RWPE1 (cell line): ENCODE measurements at regions not wholly inside any gene's neighbourhood (a gene's known extent, or its start where the extent isn't known, plus 50 kb on each side); places are given as distances from the start of the nearest gene placed in this dataset.

ENCODE experiments used
- CTCF ChIA-PET: fragments of 350-600 bp; sonication (Branson Sonifier 250); formaldehyde crosslinking; extraction: SDS; loops from one replicate; lab custom pipeline; 2021; lab: Yijun Ruan, JAX
- POLR2A ChIA-PET: fragments of 400-600 bp; formaldehyde crosslinking; extraction: SDS; loops from one replicate; lab custom pipeline; 2020; ENCODE audit warnings: antibody characterized with exemption; ENCODE audit not compliant: low non-redundant PET; lab: Yijun Ruan, JAX
- DNase-seq: peaks from one replicate; pipeline ENCODE4 v3.0.0; 2012; ENCODE audit warnings: low spot score
- H3K27ac ChIP-seq: fragments of 450-650 bp; 2 replicates; pipeline ENCODE4 v1.5.1; 2017
- TF ChIP-seq, protein P1 (sequence below): fragments of 450-650 bp; conservative IDR thresholded peaks from 2 replicates; pipeline ENCODE4 v1.5.1; 2017; ENCODE audit warnings: low read depth, mild to moderate bottlenecking

DNA sequence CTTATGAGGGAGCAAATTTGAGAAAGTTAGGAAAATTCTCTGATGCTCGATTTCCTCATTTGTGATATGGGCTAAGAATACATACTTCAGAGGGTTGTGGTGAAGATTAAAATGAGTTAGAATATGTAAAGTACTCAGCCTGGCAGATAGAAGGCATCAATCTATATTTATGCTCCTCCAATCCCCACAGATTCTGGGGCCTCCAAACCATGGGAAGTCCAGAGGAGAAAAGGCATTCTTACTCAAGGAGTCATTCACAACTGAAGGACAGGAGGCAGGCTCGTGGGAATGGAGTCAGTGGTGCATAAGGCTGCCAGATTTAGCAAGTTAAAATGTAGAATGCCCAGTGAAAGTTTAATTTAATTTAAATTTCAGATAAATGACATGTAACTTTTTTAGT, 330.0 kb upstream of the POU3F1 start:
- no peak overlapping the region for H3K27ac ChIP-seq
- ChIA-PET POLR2A (no interaction called here), CTCF (no interaction called here)
- TF ChIP-seq, protein P1, sequence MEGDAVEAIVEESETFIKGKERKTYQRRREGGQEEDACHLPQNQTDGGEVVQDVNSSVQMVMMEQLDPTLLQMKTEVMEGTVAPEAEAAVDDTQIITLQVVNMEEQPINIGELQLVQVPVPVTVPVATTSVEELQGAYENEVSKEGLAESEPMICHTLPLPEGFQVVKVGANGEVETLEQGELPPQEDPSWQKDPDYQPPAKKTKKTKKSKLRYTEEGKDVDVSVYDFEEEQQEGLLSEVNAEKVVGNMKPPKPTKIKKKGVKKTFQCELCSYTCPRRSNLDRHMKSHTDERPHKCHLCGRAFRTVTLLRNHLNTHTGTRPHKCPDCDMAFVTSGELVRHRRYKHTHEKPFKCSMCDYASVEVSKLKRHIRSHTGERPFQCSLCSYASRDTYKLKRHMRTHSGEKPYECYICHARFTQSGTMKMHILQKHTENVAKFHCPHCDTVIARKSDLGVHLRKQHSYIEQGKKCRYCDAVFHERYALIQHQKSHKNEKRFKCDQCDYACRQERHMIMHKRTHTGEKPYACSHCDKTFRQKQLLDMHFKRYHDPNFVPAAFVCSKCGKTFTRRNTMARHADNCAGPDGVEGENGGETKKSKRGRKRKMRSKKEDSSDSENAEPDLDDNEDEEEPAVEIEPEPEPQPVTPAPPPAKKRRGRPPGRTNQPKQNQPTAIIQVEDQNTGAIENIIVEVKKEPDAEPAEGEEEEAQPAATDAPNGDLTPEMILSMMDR, result no peak
- DNase-seq, result no peak

DNA sequence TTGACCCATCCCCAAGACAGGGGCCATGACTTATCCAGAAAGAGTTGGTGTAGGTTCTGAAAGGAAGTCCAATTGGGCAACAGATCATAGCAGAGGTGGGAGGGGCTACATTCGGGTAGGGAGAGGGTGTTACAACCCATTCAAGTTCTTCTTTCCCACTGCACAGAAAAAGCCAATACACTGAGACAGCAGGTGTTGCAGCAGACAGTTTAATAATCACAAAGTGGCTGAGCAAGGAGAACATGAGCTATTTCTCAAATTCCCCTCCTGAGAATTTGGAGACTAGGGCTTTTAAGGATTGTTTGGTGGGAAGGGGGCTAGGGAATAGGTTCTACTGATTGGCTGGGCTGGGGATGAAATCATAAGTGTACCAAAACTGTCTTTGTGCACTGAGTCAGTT, 328.4 kb upstream of the POU3F1 start:
- POLR2A ChIA-PET, result no interaction called here
- no peak overlapping the region for H3K27ac ChIP-seq
- no peak for DNase-seq
- CTCF ChIA-PET, result no interaction called here
- TF ChIP-seq, protein P1, result no peak

DNA sequence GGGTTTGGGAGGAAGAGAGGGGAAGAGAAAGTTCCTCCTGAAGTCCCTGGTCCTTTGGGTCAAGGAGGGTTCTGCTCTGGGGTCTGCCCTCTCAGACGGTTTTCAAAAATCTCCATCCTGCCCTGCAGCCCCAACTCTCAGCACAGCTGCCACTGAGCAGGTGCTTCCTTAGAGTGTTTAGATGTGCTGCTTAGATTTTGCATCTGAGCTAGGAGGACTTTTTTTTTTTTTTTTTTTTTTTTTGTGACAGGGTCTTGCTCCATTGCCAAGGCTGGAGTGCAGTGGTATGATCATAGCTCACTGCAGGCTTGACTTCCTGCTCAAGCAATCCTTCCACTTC, 324.9 kb upstream of the POU3F1 start:
- TF ChIP-seq, protein P1, result no peak
- CTCF ChIA-PET, result no interaction called here
- H3K27ac ChIP-seq, result no peak overlapping the region
- DNase-seq, result no peak
- POLR2A ChIA-PET, result no interaction called here

DNA sequence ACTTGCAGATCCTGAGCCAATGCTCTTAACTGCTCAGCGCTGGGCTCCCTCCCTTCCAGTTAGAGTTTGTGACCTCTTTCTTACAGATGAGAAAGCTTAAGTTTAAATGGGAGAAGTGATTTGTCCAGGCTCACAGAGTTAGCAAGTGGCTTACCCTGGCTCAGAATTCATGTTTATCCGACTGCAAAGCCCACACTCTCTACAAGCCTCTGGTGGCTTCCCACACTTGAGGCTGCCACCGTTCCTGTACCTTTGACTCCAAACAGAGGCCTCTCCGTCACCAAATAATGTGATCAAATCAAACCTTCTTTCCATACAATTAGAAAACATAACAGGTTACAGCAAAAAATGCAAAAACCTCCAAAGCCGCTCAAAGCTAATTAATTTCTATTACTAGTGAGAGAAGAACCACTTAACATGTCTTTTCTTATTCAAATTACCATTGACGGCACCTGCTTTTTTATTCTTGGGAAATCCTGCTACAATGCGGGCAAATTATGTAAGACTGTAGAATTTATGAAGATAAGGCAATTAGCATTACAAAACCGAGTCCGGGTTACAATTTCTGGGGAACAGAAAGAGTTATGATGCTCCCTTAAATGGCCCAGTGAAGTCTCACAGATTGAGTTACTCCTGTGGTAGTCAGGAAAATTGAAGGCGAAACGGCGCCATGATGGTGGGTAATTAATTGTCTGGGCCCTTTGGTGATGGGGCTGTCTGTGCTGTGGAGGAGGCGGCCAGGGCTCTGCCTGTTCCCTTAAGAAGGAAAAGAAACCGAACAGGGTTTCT, 324.3 kb upstream of the POU3F1 start:
- H3K27ac ChIP-seq, result no peak overlapping the region
- ChIA-PET POLR2A (no interaction called here), CTCF (no interaction called here)
- TF ChIP-seq, protein P1, result no peak
- DNase-seq, result no peak

DNA sequence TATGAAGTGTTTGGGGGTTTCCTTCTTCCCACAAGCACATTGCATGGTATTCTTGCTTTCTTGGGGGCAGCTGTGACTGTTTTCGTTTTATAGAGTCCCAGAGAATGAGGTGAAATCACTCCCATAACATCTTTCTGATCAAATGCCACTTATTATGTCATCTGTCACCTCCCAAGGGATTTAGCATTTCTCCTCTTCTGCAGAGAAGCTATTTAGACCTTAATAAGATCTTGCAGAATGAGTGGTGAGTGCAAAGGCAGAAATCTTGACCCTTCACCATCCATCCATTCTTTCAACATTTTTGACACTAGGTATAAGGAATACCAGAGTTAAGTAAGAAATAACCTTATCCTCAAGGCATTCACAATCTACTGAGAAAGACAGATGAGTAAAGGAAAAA, 318.6 kb upstream of the POU3F1 start:
- POLR2A ChIA-PET, result no interaction called here
- H3K27ac ChIP-seq, result no peak overlapping the region
- TF ChIP-seq, protein P1, result no peak
- CTCF ChIA-PET, result no interaction called here
- DNase-seq, result no peak

DNA sequence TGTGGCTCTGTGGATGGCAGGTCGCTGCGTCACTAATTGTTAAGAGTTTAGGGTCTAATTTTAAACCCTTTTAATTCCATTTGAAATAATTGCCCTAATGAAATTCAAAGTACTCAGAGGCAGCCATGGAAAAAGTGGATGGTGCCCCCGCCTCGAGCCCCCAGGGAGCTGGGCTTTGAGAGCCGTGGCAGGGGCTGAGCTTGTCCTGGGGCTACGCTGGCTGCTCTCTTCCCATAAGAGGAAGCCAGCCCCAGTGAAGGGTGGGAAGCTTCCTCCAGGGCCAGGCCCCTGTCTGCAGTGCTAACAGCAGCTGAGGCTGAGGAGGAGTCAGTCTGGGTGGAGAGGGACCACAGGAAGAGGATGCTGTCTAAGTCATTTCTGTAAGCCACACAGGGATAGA, 315.0 kb upstream of the POU3F1 start:
- H3K27ac ChIP-seq, result no peak overlapping the region
- ChIA-PET CTCF (interaction anchor here (1.0 kb wide), 1 partner anchor 46 kb away, joined by 5 read pairs; no protein-coding TSS in a partner anchor), POLR2A (no interaction called here)
- DNase-seq, result no peak
- TF ChIP-seq, protein P1, result no peak
